K562 (cell line): ENCODE measurements at regions not wholly inside any gene's neighbourhood (a gene's known extent, or its start where the extent isn't known, plus 50 kb on each side); places are given as distances from the start of the nearest gene placed in this dataset.

ENCODE experiments used
- ADNP ChIP-seq: fragments of 200-800 bp; sonication (Bioruptor generic); IDR thresholded peaks from 2 replicates; pipeline ENCODE4 v1.6.1; 2016; ENCODE audit warnings: missing genetic modification characterization, missing compliant biosample characterization
- FOXP1 ChIP-seq: sonication (generic); formaldehyde crosslinking; IDR thresholded peaks from 2 replicates; pipeline ENCODE4 v1.8.0; 2022; ENCODE audit warnings: mild to moderate bottlenecking, missing genetic modification reagents
- GTF2E2 ChIP-seq: fragments of 200-800 bp; sonication (Bioruptor generic); IDR thresholded peaks from 2 replicates; pipeline ENCODE4 v1.6.1; 2016; ENCODE audit warnings: missing genetic modification characterization, missing compliant biosample characterization
- GTF2F1 ChIP-seq: IDR thresholded peaks from 2 replicates; pipeline ENCODE4 v1.6.1; 2011; ENCODE audit warnings: low read depth, low read length, improper control_type of control experiment
- KDM1A ChIP-seq, 2 experiments: fragments of 450-650 bp; IDR thresholded peaks; 2 replicates each; pipeline ENCODE4 v1.6.1; 2016; ENCODE audit warnings: mild to moderate bottlenecking in 2 of 2
- NONO ChIP-seq, 2 experiments: fragments of 200-400 bp in 1 of 2; fragments of 450-650 bp in 1 of 2; formaldehyde crosslinking in 1 of 2; IDR thresholded peaks; 2 replicates each; pipeline ENCODE4 v1.6.1; 2017; ENCODE audit warnings: low read depth in 2 of 2, mild to moderate bottlenecking in 2 of 2, moderate library complexity in 2 of 2, low read length in 1 of 2
- TRIM28 ChIP-seq: fragments of 450-650 bp; IDR thresholded peaks from 2 replicates; pipeline ENCODE4 v1.6.1; 2017
- ZFPM2 ChIP-seq: fragments of 250-450 bp; sonication (Bioruptor Pico); IDR thresholded peaks from 2 replicates; pipeline ENCODE4 v1.5.1; 2022; ENCODE audit warnings: mild to moderate bottlenecking
- ZNF239 ChIP-seq: fragments of 250-450 bp; sonication (Bioruptor Pico); IDR thresholded peaks from 2 replicates; pipeline ENCODE4 v1.4.0; 2020; ENCODE audit warnings: mild to moderate bottlenecking
- TF ChIP-seq, protein P1 (sequence below): fragments of 200-600 bp; sonication (generic); IDR thresholded peaks from one replicate; pipeline ENCODE4 v1.6.1; 2012; ENCODE audit warnings: mild to moderate bottlenecking, low read depth, low read length, inconsistent platforms
- TF ChIP-seq, protein P2 (sequence below): sonication (generic); formaldehyde crosslinking; IDR thresholded peaks from 2 replicates; pipeline ENCODE4 v1.8.1; 2023; ENCODE audit warnings: mild to moderate bottlenecking, missing genetic modification reagents
- TF ChIP-seq, protein P3 (sequence below): fragments of 450-650 bp; IDR thresholded peaks from 2 replicates; pipeline ENCODE4 v1.6.1; 2016; ENCODE audit warnings: mild to moderate bottlenecking
- TF ChIP-seq, protein P4 (sequence below): sonication (generic); formaldehyde crosslinking; IDR thresholded peaks from 2 replicates; pipeline ENCODE4 v1.8.1; 2022; ENCODE audit warnings: missing genetic modification reagents

DNA sequence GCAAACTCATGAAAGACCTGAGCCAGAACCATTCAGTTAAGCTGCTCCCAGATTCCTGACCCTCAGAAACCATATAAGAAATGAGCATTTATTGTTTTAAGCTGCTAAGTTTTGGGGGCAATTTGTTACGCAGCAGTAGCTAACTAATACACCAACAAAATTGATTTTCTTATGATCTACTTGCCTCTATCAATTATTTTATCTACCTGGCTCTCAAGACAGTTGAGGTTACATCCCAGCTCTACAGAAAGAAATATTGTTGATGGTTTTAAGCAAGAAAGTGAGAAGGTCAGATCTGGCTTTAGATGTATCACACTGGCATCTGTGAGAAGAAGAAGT, 103.1 kb upstream of the MDM1 start (continued):
- TF ChIP-seq, protein P1, sequence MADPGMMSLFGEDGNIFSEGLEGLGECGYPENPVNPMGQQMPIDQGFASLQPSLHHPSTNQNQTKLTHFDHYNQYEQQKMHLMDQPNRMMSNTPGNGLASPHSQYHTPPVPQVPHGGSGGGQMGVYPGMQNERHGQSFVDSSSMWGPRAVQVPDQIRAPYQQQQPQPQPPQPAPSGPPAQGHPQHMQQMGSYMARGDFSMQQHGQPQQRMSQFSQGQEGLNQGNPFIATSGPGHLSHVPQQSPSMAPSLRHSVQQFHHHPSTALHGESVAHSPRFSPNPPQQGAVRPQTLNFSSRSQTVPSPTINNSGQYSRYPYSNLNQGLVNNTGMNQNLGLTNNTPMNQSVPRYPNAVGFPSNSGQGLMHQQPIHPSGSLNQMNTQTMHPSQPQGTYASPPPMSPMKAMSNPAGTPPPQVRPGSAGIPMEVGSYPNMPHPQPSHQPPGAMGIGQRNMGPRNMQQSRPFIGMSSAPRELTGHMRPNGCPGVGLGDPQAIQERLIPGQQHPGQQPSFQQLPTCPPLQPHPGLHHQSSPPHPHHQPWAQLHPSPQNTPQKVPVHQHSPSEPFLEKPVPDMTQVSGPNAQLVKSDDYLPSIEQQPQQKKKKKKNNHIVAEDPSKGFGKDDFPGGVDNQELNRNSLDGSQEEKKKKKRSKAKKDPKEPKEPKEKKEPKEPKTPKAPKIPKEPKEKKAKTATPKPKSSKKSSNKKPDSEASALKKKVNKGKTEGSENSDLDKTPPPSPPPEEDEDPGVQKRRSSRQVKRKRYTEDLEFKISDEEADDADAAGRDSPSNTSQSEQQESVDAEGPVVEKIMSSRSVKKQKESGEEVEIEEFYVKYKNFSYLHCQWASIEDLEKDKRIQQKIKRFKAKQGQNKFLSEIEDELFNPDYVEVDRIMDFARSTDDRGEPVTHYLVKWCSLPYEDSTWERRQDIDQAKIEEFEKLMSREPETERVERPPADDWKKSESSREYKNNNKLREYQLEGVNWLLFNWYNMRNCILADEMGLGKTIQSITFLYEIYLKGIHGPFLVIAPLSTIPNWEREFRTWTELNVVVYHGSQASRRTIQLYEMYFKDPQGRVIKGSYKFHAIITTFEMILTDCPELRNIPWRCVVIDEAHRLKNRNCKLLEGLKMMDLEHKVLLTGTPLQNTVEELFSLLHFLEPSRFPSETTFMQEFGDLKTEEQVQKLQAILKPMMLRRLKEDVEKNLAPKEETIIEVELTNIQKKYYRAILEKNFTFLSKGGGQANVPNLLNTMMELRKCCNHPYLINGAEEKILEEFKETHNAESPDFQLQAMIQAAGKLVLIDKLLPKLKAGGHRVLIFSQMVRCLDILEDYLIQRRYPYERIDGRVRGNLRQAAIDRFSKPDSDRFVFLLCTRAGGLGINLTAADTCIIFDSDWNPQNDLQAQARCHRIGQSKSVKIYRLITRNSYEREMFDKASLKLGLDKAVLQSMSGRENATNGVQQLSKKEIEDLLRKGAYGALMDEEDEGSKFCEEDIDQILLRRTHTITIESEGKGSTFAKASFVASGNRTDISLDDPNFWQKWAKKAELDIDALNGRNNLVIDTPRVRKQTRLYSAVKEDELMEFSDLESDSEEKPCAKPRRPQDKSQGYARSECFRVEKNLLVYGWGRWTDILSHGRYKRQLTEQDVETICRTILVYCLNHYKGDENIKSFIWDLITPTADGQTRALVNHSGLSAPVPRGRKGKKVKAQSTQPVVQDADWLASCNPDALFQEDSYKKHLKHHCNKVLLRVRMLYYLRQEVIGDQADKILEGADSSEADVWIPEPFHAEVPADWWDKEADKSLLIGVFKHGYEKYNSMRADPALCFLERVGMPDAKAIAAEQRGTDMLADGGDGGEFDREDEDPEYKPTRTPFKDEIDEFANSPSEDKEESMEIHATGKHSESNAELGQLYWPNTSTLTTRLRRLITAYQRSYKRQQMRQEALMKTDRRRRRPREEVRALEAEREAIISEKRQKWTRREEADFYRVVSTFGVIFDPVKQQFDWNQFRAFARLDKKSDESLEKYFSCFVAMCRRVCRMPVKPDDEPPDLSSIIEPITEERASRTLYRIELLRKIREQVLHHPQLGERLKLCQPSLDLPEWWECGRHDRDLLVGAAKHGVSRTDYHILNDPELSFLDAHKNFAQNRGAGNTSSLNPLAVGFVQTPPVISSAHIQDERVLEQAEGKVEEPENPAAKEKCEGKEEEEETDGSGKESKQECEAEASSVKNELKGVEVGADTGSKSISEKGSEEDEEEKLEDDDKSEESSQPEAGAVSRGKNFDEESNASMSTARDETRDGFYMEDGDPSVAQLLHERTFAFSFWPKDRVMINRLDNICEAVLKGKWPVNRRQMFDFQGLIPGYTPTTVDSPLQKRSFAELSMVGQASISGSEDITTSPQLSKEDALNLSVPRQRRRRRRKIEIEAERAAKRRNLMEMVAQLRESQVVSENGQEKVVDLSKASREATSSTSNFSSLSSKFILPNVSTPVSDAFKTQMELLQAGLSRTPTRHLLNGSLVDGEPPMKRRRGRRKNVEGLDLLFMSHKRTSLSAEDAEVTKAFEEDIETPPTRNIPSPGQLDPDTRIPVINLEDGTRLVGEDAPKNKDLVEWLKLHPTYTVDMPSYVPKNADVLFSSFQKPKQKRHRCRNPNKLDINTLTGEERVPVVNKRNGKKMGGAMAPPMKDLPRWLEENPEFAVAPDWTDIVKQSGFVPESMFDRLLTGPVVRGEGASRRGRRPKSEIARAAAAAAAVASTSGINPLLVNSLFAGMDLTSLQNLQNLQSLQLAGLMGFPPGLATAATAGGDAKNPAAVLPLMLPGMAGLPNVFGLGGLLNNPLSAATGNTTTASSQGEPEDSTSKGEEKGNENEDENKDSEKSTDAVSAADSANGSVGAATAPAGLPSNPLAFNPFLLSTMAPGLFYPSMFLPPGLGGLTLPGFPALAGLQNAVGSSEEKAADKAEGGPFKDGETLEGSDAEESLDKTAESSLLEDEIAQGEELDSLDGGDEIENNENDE, result no peak
- no peak for TF ChIP-seq GTF2F1
- TF ChIP-seq ADNP (tag), result peak; percentile 59; the same call in 1 of the 2 replicates
- TF ChIP-seq ZFPM2 (CRISPR knock-in tag), result no peak
- TF ChIP-seq FOXP1 (CRISPR knock-in tag), result no peak
- TF ChIP-seq GTF2E2 (tag), result no peak
- TF ChIP-seq TRIM28, result peak; percentile 79
- TF ChIP-seq, protein P2, sequence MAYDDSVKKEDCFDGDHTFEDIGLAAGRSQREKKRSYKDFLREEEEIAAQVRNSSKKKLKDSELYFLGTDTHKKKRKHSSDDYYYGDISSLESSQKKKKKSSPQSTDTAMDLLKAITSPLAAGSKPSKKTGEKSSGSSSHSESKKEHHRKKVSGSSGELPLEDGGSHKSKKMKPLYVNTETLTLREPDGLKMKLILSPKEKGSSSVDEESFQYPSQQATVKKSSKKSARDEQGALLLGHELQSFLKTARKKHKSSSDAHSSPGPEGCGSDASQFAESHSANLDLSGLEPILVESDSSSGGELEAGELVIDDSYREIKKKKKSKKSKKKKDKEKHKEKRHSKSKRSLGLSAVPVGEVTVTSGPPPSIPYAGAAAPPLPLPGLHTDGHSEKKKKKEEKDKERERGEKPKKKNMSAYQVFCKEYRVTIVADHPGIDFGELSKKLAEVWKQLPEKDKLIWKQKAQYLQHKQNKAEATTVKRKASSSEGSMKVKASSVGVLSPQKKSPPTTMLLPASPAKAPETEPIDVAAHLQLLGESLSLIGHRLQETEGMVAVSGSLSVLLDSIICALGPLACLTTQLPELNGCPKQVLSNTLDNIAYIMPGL (CRISPR knock-in tag), result no peak
- TF ChIP-seq KDM1A (IDR thresholded peaks at IDR 0.05), result peak in 1 of 2 experiments; percentile 9; a peak in 1 of 4 replicates
- no peak for TF ChIP-seq ZNF239
- TF ChIP-seq, protein P3, sequence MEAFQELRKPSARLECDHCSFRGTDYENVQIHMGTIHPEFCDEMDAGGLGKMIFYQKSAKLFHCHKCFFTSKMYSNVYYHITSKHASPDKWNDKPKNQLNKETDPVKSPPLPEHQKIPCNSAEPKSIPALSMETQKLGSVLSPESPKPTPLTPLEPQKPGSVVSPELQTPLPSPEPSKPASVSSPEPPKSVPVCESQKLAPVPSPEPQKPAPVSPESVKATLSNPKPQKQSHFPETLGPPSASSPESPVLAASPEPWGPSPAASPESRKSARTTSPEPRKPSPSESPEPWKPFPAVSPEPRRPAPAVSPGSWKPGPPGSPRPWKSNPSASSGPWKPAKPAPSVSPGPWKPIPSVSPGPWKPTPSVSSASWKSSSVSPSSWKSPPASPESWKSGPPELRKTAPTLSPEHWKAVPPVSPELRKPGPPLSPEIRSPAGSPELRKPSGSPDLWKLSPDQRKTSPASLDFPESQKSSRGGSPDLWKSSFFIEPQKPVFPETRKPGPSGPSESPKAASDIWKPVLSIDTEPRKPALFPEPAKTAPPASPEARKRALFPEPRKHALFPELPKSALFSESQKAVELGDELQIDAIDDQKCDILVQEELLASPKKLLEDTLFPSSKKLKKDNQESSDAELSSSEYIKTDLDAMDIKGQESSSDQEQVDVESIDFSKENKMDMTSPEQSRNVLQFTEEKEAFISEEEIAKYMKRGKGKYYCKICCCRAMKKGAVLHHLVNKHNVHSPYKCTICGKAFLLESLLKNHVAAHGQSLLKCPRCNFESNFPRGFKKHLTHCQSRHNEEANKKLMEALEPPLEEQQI, result no peak
- no peak for TF ChIP-seq NONO (IDR thresholded peaks at IDR 0.05; ENCODE audit: low read depth in 2 of 2, low read length in 1 of 2)
- TF ChIP-seq, protein P4, sequence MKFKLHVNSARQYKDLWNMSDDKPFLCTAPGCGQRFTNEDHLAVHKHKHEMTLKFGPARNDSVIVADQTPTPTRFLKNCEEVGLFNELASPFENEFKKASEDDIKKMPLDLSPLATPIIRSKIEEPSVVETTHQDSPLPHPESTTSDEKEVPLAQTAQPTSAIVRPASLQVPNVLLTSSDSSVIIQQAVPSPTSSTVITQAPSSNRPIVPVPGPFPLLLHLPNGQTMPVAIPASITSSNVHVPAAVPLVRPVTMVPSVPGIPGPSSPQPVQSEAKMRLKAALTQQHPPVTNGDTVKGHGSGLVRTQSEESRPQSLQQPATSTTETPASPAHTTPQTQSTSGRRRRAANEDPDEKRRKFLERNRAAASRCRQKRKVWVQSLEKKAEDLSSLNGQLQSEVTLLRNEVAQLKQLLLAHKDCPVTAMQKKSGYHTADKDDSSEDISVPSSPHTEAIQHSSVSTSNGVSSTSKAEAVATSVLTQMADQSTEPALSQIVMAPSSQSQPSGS, result no peak
